T47D (cell line): ENCODE measurements at regions not wholly inside any gene's neighbourhood (a gene's known extent, or its start where the extent isn't known, plus 50 kb on each side); places are given as distances from the start of the nearest gene placed in this dataset.

ENCODE experiments used
- DNase-seq, 2 experiments: peaks; one replicate each; pipeline versions ENCODE4 v3.0.0 to v3.0.0-alpha.2; 2011 to 2012; ENCODE audit warnings: low read depth in 1 of 2, low spot score in 1 of 2
- JUND ChIP-seq: IDR thresholded peaks from 2 replicates; pipeline ENCODE4 v1.6.1; 2012; ENCODE audit warnings: low read depth
- in situ Hi-C: cut with HindIII; loops from 2 replicates; pipeline ENCODE4 v1.10.0; 2016; ENCODE audit warnings: low sequenced_read_pairs, low pct_unique_long_range_greater_than_20kb

- in situ Hi-C loops, result no loop called here
- no peak for TF ChIP-seq JUND
- no peak for DNase-seq
Measured at GRCh38 chr10:10911035-10911434, 106.6 kb upstream of the CELF2 start.

GRCh38 chr10:10911471-10911921 is 106.2 kb upstream of the CELF2 start:
- TF ChIP-seq JUND, result no peak
- in situ Hi-C loops, result no loop called here
- peak; percentile 27 to 59 for DNase-seq

- no peak for TF ChIP-seq JUND
- DNase-seq, result no peak
- in situ Hi-C loops, result no loop called here
Measured at GRCh38 chr10:10914144-10914543, 103.5 kb upstream of the CELF2 start.

- DNase-seq, result no peak
- TF ChIP-seq JUND, result no peak
- in situ Hi-C loops, result no loop called here
Measured at GRCh38 chr10:10915215-10915614, 102.5 kb upstream of the CELF2 start.

GRCh38 chr10:10917031-10917430 is 100.6 kb upstream of the CELF2 start:
- DNase-seq, result no peak
- in situ Hi-C loops, result no loop called here
- TF ChIP-seq JUND, result no peak

GRCh38 chr10:10919976-10920375 is 97.7 kb upstream of the CELF2 start:
- in situ Hi-C loops, result no loop called here
- no peak for TF ChIP-seq JUND
- no peak for DNase-seq

GRCh38 chr10:10921826-10922461 is 95.7 kb upstream of the CELF2 start:
- TF ChIP-seq JUND, result no peak
- DNase-seq, result no peak
- in situ Hi-C loops, result no loop called here

- in situ Hi-C loops, result no loop called here
- DNase-seq, result no peak
- TF ChIP-seq JUND, result no peak
Measured at GRCh38 chr10:10923029-10923651, 94.5 kb upstream of the CELF2 start.

- no peak for DNase-seq
- TF ChIP-seq JUND, result no peak
- in situ Hi-C loops, result no loop called here
Measured at GRCh38 chr10:10925667-10926066, 92.0 kb upstream of the CELF2 start.

GRCh38 chr10:10927608-10928007 is 90.1 kb upstream of the CELF2 start:
- in situ Hi-C loops, result no loop called here
- no peak for DNase-seq
- no peak for TF ChIP-seq JUND

- in situ Hi-C loops, result no loop called here
- DNase-seq, result no peak
- TF ChIP-seq JUND, result no peak
Measured at GRCh38 chr10:10930979-10931743, 86.5 kb upstream of the CELF2 start.

- DNase-seq, result no peak
- TF ChIP-seq JUND, result no peak
- in situ Hi-C loops, result no loop called here
Measured at GRCh38 chr10:10935032-10935431, 82.6 kb upstream of the CELF2 start.

GRCh38 chr10:10938676-10939075 is 79.0 kb upstream of the CELF2 start:
- in situ Hi-C loops, result no loop called here
- no peak for TF ChIP-seq JUND
- no peak for DNase-seq
